ENCODE measurements at regions not wholly inside any gene's neighbourhood (a gene's known extent, or its start where the extent isn't known, plus 50 kb on each side); places are given as distances from the start of the nearest gene placed in this dataset.

DNA sequence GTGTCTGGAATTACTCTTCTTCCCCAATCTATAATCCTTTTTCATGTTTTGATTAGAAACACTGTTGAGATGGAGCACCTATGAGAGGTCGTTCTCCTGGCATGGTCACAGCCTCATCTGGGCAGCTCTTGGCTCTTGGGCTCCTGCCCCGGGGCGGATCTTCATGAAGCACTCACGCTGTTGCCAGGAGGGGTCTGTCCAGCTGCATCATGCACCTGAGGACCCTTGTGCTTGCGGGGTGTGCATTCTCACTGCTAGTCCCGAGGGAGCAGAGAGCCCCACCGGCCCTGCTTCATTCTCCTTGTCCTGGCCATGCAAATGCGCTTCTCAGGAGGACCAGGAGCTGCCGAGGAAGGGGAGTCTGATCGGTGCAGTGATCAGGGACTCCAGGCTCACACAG is 117.6 kb upstream of the S1PR3 start:
- Histone ChIP-seq H3K27ac (ENCODE audit: low read depth, low read length) (no peak overlapping the region), H3K79me2 (ENCODE audit: insufficient read depth, low read length) (no peaks in the 10 kb centered on the region), H3K4me3 (ENCODE audit: insufficient read depth, low read depth, low read length) (no peak overlapping the region), H3K4me2 (ENCODE audit: low read length) (no peak overlapping the region), H3K4me1 (ENCODE audit: insufficient read depth, low read length) (no peaks in the 10 kb centered on the region), H3K36me3 (ENCODE audit: insufficient read depth, low read length) (no peaks in the 10 kb centered on the region), H4K20me1 (ENCODE audit: insufficient read depth, low read length) (no peaks in the 10 kb centered on the region), H2AFZ (ENCODE audit: low read depth, low read length) (no peak overlapping the region), H3K9ac (ENCODE audit: low read length) (no peak overlapping the region), H3K9me3 (ENCODE audit: insufficient read depth, low read depth, low read length) (no peaks in the 10 kb centered on the region), H3K27me3 (ENCODE audit: insufficient read depth, low read length) (peaks cover 3% of the 10 kb centered on the region)
- H3K9me3 Mint-ChIP-seq (ENCODE audit: unreplicated experiment): peaks cover 3% of the 10 kb centered on the region
- H3K27me3 Mint-ChIP-seq (ENCODE audit: low read depth, unreplicated experiment): peaks cover 22% of the 10 kb centered on the region
- peaks cover 14% of the 10 kb centered on the region for H3K4me1 Mint-ChIP-seq (ENCODE audit: low read depth, unreplicated experiment)
- no peak for FAIRE-seq
- no peak overlapping the region for H3K4me3 Mint-ChIP-seq (ENCODE audit: unreplicated experiment)
- H3K36me3 Mint-ChIP-seq (ENCODE audit: low read depth, unreplicated experiment): no peaks in the 10 kb centered on the region
- DNase-seq (ENCODE audit: low read depth): no peak
- TF ChIP-seq, protein P1, sequence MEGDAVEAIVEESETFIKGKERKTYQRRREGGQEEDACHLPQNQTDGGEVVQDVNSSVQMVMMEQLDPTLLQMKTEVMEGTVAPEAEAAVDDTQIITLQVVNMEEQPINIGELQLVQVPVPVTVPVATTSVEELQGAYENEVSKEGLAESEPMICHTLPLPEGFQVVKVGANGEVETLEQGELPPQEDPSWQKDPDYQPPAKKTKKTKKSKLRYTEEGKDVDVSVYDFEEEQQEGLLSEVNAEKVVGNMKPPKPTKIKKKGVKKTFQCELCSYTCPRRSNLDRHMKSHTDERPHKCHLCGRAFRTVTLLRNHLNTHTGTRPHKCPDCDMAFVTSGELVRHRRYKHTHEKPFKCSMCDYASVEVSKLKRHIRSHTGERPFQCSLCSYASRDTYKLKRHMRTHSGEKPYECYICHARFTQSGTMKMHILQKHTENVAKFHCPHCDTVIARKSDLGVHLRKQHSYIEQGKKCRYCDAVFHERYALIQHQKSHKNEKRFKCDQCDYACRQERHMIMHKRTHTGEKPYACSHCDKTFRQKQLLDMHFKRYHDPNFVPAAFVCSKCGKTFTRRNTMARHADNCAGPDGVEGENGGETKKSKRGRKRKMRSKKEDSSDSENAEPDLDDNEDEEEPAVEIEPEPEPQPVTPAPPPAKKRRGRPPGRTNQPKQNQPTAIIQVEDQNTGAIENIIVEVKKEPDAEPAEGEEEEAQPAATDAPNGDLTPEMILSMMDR (IDR thresholded peaks at IDR 0.05; ENCODE audit: insufficient read depth, low read depth, low read length): no peak
- no peak for TF ChIP-seq EZH2 (IDR thresholded peaks at IDR 0.05; ENCODE audit: insufficient read depth, low read length)
- no peak overlapping the region for H3K27ac Mint-ChIP-seq (ENCODE audit: unreplicated experiment)

DNA sequence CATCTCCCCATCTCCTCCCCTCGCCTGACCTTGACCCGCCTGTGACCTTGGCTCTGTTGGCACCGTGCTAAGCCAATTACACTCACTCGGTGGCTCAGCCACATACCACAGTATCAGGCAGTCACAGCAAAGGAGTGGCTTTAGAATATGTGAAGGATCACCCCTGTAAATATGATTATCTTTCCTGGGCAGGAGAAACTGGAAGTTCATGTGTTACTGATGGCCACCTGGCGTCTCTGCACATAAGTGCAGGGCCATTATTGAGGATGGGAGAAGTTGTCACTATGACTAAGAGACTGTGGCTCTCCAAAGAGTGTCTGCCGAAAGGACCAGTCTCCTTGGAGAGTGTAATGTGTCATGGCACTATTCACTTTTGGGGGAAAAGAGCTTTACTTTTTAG is 116.9 kb upstream of the S1PR3 start:
- no peaks in the 10 kb centered on the region for H3K4me1 ChIP-seq (ENCODE audit: insufficient read depth, low read length)
- no peak for TF ChIP-seq EZH2 (IDR thresholded peaks at IDR 0.05; ENCODE audit: insufficient read depth, low read length)
- TF ChIP-seq, protein P1 (IDR thresholded peaks at IDR 0.05; ENCODE audit: insufficient read depth, low read depth, low read length): no peak
- no peaks in the 10 kb centered on the region for H3K36me3 Mint-ChIP-seq (ENCODE audit: low read depth, unreplicated experiment)
- no peaks in the 10 kb centered on the region for H3K36me3 ChIP-seq (ENCODE audit: insufficient read depth, low read length)
- H4K20me1 ChIP-seq (ENCODE audit: insufficient read depth, low read length): no peaks in the 10 kb centered on the region
- no peaks in the 10 kb centered on the region for H3K9me3 ChIP-seq (ENCODE audit: insufficient read depth, low read depth, low read length)
- no peak overlapping the region for H3K4me2 ChIP-seq (ENCODE audit: low read length)
- H3K79me2 ChIP-seq (ENCODE audit: insufficient read depth, low read length): no peaks in the 10 kb centered on the region
- peaks cover 3% of the 10 kb centered on the region for H3K27me3 ChIP-seq (ENCODE audit: insufficient read depth, low read length)
- H2AFZ ChIP-seq (ENCODE audit: low read depth, low read length): no peak overlapping the region
- peaks cover 3% of the 10 kb centered on the region for H3K9me3 Mint-ChIP-seq (ENCODE audit: unreplicated experiment)
- no peak overlapping the region for H3K4me3 Mint-ChIP-seq (ENCODE audit: unreplicated experiment)
- H3K4me1 Mint-ChIP-seq (ENCODE audit: low read depth, unreplicated experiment): peaks cover 14% of the 10 kb centered on the region
- H3K9ac ChIP-seq (ENCODE audit: low read length): no peak overlapping the region
- no peak overlapping the region for H3K27ac ChIP-seq (ENCODE audit: low read depth, low read length)
- DNase-seq (ENCODE audit: low read depth) (peak; percentile 23), FAIRE-seq (no peak)
- no peak overlapping the region for H3K27ac Mint-ChIP-seq (ENCODE audit: unreplicated experiment)
- H3K27me3 Mint-ChIP-seq (ENCODE audit: low read depth, unreplicated experiment): peaks cover 29% of the 10 kb centered on the region
- no peak overlapping the region for H3K4me3 ChIP-seq (ENCODE audit: insufficient read depth, low read depth, low read length)

DNA sequence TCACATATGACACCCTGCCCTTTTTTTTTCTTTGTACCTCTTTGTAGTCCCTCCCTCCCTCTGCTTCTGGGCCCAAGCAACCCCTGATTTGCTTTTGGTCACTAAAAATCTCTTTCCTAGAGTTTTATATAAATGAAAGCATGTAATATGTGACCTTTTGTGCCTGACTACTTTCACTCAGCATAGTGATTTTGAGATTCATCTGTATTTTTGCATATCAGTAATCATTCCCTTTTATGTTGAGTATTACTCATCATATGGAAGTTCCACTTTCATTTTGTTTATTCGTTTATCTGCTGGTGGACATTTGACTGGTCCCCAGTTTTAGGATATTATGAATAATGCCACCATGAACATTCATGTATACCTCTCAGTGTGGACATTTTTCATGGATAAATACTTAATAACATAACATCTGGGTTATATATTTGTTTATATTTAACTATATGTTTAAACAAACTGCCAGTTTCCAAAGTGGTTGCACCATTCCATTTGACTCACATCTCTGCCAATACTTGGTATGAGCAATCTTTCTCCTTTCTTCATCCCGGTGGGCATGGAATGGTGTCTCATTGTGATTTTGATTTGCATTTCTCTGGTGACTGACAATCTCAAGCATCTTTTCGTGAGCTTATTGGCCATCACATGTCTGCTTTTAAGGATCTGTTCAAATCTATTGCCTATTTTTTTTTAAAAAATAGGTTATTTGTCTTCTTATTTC is 115.7 kb upstream of the S1PR3 start:
- Mint-ChIP-seq H3K4me1 (ENCODE audit: low read depth, unreplicated experiment) (peaks cover 14% of the 10 kb centered on the region), H3K27me3 (ENCODE audit: low read depth, unreplicated experiment) (peaks cover 31% of the 10 kb centered on the region), H3K36me3 (ENCODE audit: low read depth, unreplicated experiment) (no peaks in the 10 kb centered on the region), H3K27ac (ENCODE audit: unreplicated experiment) (no peak overlapping the region), H3K9me3 (ENCODE audit: unreplicated experiment) (peaks cover 3% of the 10 kb centered on the region), H3K4me3 (ENCODE audit: unreplicated experiment) (no peak overlapping the region)
- H3K9ac ChIP-seq (ENCODE audit: low read length): no peak overlapping the region
- peaks cover 3% of the 10 kb centered on the region for H3K27me3 ChIP-seq (ENCODE audit: insufficient read depth, low read length)
- no peak overlapping the region for H3K4me2 ChIP-seq (ENCODE audit: low read length)
- no peaks in the 10 kb centered on the region for H3K9me3 ChIP-seq (ENCODE audit: insufficient read depth, low read depth, low read length)
- no peak overlapping the region for H2AFZ ChIP-seq (ENCODE audit: low read depth, low read length)
- TF ChIP-seq EZH2 (IDR thresholded peaks at IDR 0.05; ENCODE audit: insufficient read depth, low read length): no peak
- TF ChIP-seq, protein P1 (IDR thresholded peaks at IDR 0.05; ENCODE audit: insufficient read depth, low read depth, low read length): no peak
- no peaks in the 10 kb centered on the region for H3K36me3 ChIP-seq (ENCODE audit: insufficient read depth, low read length)
- FAIRE-seq (no peak), DNase-seq (ENCODE audit: low read depth) (no peak)
- H3K79me2 ChIP-seq (ENCODE audit: insufficient read depth, low read length): no peaks in the 10 kb centered on the region
- no peaks in the 10 kb centered on the region for H3K4me1 ChIP-seq (ENCODE audit: insufficient read depth, low read length)
- no peak overlapping the region for H3K27ac ChIP-seq (ENCODE audit: low read depth, low read length)
- H4K20me1 ChIP-seq (ENCODE audit: insufficient read depth, low read length): no peaks in the 10 kb centered on the region
- H3K4me3 ChIP-seq (ENCODE audit: insufficient read depth, low read depth, low read length): no peak overlapping the region

All from astrocyte (in vitro differentiated cells and primary cell).